ENCODE measurements at regions not wholly inside any gene's neighbourhood (a gene's known extent, or its start where the extent isn't known, plus 50 kb on each side); places are given as distances from the start of the nearest gene placed in this dataset.
"Not testable (repeated sequence)": the region's sequence is repeated elsewhere in the genome, so short reads cannot be mapped to it uniquely, and the experiment has no call there.

DNA sequence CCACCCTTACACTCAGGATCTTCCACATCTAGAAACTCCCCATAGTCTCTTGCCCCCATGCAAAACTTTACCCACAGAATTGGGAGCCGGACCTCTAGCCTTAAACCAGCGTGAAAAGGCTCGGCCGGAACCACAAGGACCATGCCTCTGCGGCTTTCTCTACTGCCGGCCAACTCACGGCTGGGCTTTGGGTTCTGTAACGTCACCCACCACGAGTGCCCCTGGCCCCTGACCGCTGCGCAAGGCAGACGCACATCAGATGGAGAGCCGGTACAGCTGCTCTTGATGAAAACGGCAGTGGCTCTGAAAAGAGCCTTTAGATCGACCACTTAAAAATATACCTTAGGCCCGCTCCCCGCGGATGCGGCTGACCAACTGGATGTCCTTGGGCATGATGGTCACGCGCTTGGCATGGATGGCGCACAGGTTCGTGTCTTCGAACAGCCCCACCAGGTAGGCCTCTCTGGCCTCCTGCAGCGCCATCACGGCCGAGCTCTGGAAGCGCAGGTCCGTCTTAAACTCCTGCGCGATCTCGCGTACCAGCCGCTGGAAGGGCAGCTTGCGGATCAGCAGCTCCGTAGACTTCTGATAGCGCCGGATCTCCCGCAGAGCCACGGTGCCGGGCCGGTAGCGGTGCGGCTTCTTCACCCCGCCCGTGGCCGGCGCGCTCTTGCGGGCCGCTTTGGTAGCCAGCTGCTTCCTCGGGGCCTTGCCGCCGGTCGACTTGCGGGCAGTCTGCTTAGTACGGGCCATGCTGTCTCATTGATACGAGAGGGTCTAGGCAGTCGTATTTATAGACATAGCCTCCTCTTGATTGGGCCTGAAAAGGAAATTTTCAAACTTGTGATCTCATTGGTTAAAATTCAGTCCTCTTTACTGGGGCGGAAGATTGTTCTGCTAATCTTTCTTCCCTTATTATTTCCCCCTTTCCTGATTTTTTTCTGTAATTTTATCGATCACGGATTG lies 66.3 kb downstream of the FAM72C start:
- H3K4me1 Mint-ChIP-seq (ENCODE audit: insufficient read depth, unreplicated experiment); H3K9me3 Mint-ChIP-seq (ENCODE audit: unreplicated experiment); H3K27me3 Mint-ChIP-seq (ENCODE audit: insufficient read depth, unreplicated experiment); CTCF ChIA-PET; POLR2A ChIA-PET; H3K36me3 Mint-ChIP-seq (ENCODE audit: insufficient read depth, unreplicated experiment); intact Hi-C loops (cut with micrococcal nuclease): not testable (repeated sequence)
- DNase-seq (ENCODE audit: unreplicated experiment) = peak; percentile 71
- BruUV-seq (replicated peaks) = TSS peak; percentile 83
- H3K4me3 Mint-ChIP-seq (ENCODE audit: unreplicated experiment) = peak overlapping the region; percentile 76
- TF ChIP-seq, protein P1, sequence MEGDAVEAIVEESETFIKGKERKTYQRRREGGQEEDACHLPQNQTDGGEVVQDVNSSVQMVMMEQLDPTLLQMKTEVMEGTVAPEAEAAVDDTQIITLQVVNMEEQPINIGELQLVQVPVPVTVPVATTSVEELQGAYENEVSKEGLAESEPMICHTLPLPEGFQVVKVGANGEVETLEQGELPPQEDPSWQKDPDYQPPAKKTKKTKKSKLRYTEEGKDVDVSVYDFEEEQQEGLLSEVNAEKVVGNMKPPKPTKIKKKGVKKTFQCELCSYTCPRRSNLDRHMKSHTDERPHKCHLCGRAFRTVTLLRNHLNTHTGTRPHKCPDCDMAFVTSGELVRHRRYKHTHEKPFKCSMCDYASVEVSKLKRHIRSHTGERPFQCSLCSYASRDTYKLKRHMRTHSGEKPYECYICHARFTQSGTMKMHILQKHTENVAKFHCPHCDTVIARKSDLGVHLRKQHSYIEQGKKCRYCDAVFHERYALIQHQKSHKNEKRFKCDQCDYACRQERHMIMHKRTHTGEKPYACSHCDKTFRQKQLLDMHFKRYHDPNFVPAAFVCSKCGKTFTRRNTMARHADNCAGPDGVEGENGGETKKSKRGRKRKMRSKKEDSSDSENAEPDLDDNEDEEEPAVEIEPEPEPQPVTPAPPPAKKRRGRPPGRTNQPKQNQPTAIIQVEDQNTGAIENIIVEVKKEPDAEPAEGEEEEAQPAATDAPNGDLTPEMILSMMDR (IDR thresholded peaks at IDR 0.05; ENCODE audit: unreplicated experiment) = peak; percentile 22
- H3K27ac Mint-ChIP-seq (ENCODE audit: low read depth, unreplicated experiment) = peak overlapping the region; percentile 44

DNA sequence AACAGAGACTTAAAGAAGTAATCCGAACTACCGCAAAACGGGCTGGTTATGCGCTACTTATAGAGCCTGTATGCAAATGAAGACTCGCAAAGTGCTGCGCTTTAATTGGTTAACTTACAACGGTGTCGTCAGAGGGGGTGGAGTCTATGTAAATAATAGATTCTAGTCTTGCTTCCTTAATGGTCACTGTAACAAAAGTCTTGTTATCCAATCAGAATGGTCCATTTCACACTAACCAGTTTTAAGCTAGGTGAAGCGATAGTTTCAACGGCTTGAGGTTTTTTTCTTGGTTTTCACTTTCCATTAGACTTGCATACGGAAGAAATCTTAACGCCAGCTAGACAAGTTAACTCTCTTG lies 67.2 kb downstream of the FAM72C start:
- intact Hi-C loops (cut with micrococcal nuclease); H3K27ac Mint-ChIP-seq (ENCODE audit: low read depth, unreplicated experiment); DNase-seq (ENCODE audit: unreplicated experiment); BruUV-seq (replicated peaks); POLR2A ChIA-PET; H3K4me1 Mint-ChIP-seq (ENCODE audit: insufficient read depth, unreplicated experiment); H3K36me3 Mint-ChIP-seq (ENCODE audit: insufficient read depth, unreplicated experiment); CTCF ChIA-PET; H3K9me3 Mint-ChIP-seq (ENCODE audit: unreplicated experiment); H3K27me3 Mint-ChIP-seq (ENCODE audit: insufficient read depth, unreplicated experiment): not testable (repeated sequence)
- H3K4me3 Mint-ChIP-seq (ENCODE audit: unreplicated experiment) = peak overlapping the region; percentile 76

DNA sequence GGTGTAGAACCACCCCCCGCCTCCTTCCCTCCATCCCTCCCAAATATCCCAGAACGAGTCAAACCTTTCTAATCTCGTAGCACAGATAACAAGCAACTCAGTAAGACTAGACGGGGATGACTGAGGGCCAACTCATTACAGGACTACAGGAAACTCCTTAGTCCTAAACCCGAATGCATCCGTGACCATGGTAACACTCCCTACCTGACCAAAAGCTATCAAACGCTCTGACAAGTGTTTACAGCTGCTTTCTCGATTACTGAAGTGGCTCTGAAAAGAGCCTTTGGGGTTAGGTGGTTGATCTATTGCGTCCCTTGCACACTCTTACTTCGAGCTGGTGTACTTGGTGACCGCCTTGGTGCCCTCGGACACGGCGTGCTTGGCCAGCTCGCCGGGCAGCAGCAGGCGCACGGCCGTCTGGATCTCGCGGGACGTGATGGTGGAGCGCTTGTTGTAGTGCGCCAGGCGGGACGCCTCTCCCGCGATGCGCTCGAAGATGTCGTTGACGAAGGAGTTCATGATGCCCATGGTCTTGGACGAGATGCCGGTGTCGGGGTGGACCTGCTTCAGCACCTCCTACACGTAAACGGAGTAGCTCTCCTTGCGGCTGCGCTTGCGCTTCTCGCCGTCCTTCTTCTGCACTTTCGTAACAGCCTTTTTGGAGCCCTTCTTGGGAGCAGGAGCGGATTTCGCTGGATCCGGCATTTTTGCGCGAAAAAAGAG lies 67.7 kb downstream of the FAM72C start:
- H3K4me3 Mint-ChIP-seq (ENCODE audit: unreplicated experiment) = peak overlapping the region; percentile 76
- H3K27ac Mint-ChIP-seq (ENCODE audit: low read depth, unreplicated experiment); intact Hi-C loops (cut with micrococcal nuclease): not testable (repeated sequence)

DNA sequence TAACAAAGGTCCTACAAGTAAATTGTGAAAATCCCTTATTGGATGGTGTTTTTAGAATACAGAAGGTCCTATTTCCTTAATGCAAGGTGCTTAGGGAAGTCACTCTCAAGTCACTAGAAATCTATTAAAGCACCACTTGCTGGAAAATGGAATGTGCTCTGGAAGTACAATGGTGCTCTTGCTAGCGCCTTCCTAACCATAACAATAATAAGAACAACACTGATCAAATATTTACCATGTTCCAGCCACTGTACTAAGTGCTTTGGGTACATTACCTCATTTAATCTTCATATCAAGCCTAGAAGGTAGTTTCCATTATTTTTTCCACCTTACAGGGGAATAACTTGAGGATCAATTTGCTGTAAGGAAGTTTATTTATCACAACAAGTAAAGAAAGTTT lies 75.4 kb downstream of the FAM72C start:
- POLR2A ChIA-PET; H3K27ac Mint-ChIP-seq (ENCODE audit: low read depth, unreplicated experiment); intact Hi-C loops (cut with micrococcal nuclease); H3K9me3 Mint-ChIP-seq (ENCODE audit: unreplicated experiment); DNase-seq (ENCODE audit: unreplicated experiment); H3K4me1 Mint-ChIP-seq (ENCODE audit: insufficient read depth, unreplicated experiment); H3K36me3 Mint-ChIP-seq (ENCODE audit: insufficient read depth, unreplicated experiment); CTCF ChIA-PET; BruUV-seq (replicated peaks); H3K4me3 Mint-ChIP-seq (ENCODE audit: unreplicated experiment); H3K27me3 Mint-ChIP-seq (ENCODE audit: insufficient read depth, unreplicated experiment): not testable (repeated sequence)

More for the DNA sequence above, 67.7 kb downstream of the FAM72C start:
- H3K36me3 Mint-ChIP-seq (ENCODE audit: insufficient read depth, unreplicated experiment); CTCF ChIA-PET; H3K27me3 Mint-ChIP-seq (ENCODE audit: insufficient read depth, unreplicated experiment); H3K4me1 Mint-ChIP-seq (ENCODE audit: insufficient read depth, unreplicated experiment); POLR2A ChIA-PET; H3K9me3 Mint-ChIP-seq (ENCODE audit: unreplicated experiment): not testable (repeated sequence)
- peak; percentile 29 for DNase-seq (ENCODE audit: unreplicated experiment)
- TSS peak; percentile 72 for BruUV-seq (replicated peaks)

DNA sequence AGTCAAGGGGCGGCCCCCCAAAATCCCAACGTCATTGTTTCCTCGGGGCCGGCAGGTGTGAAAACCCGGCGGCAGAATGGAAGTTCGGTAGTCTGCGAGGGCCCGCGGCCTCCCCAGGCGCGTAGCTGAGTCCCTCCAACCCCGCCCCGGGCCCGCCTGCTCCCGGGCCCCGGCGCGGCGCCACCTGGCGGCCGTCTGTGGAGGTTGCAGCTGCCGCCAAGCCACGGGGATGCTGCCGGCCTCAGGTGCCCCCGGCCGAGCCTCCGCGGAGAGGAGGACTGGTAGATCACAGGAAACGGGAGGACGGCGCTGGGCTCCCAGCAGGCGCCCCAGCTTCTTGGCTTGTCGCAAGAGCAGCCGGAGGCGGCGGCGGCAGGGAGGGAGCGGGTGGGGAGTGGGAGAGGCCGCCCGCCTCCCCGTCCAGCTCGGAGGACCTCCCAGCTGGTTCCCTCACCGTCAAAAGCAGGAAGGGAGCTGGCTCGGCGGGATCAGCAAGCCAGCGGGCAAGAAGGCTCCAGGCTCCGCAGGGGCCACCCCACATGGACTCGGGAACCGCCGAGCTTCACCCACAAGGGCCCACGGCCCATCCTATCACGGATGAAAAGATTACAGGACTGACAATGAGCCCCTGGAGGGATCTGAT lies 86.7 kb downstream of the FAM72C start:
- CTCF ChIA-PET; intact Hi-C loops (cut with micrococcal nuclease): not testable (repeated sequence)

More for the DNA sequence above, 86.7 kb downstream of the FAM72C start:
- BruUV-seq (replicated peaks); H3K4me3 Mint-ChIP-seq (ENCODE audit: unreplicated experiment); H3K27ac Mint-ChIP-seq (ENCODE audit: low read depth, unreplicated experiment); H3K9me3 Mint-ChIP-seq (ENCODE audit: unreplicated experiment); H3K36me3 Mint-ChIP-seq (ENCODE audit: insufficient read depth, unreplicated experiment); H3K4me1 Mint-ChIP-seq (ENCODE audit: insufficient read depth, unreplicated experiment); H3K27me3 Mint-ChIP-seq (ENCODE audit: insufficient read depth, unreplicated experiment); POLR2A ChIA-PET: not testable (repeated sequence)
- TF ChIP-seq, protein P1 (IDR thresholded peaks at IDR 0.05; ENCODE audit: unreplicated experiment) = peak; percentile 33
- peak; percentile 40 for DNase-seq (ENCODE audit: unreplicated experiment)
